Suppressor macrophage treated with lipopolysaccharide for 1 hour (primary cell): ENCODE measurements at regions not wholly inside any gene's neighbourhood (a gene's known extent, or its start where the extent isn't known, plus 50 kb on each side); places are given as distances from the start of the nearest gene placed in this dataset.

ENCODE experiments used
- DNase-seq, 3 donors: peaks; one replicate each; pipeline ENCODE4 v3.0.0-alpha.2; 2020 to 2022

GRCh38 chr6:166106076-166106686 is 61.5 kb downstream of the TBXT start:
- DNase-seq: peak; percentile 67 to 74 (median 73)

GRCh38 chr6:166105341-166106075 is 62.1 kb downstream of the TBXT start:
- peak in 1 of 3 donors; percentile 2 for DNase-seq

GRCh38 chr6:166104872-166105271 is 62.8 kb downstream of the TBXT start:
- DNase-seq: no peak

- no peak for DNase-seq
These were observed 63.5 kb downstream of the TBXT start for GRCh38 chr6:166104107-166104506.

- no peak for DNase-seq
These were observed 65.7 kb downstream of the TBXT start for GRCh38 chr6:166101819-166102419.

- peak; percentile 56 to 71 (median 64) for DNase-seq
These were observed 69.6 kb downstream of the TBXT start for GRCh38 chr6:166097914-166098522.

- DNase-seq: no peak
These were observed 79.8 kb downstream of the TBXT start for GRCh38 chr6:166087852-166088251.

GRCh38 chr6:166087246-166087645 is 80.4 kb downstream of the TBXT start:
- DNase-seq: no peak

- no peak for DNase-seq
These were observed 82.2 kb downstream of the TBXT start for GRCh38 chr6:166085500-166085899.

GRCh38 chr6:166084951-166085350 is 82.7 kb downstream of the TBXT start:
- DNase-seq: no peak

- no peak for DNase-seq
These were observed 87.8 kb downstream of the TBXT start for GRCh38 chr6:166079841-166080240.

GRCh38 chr6:166078294-166078693 is 89.4 kb downstream of the TBXT start:
- DNase-seq: no peak

- no peak for DNase-seq
These were observed 91.0 kb downstream of the TBXT start for GRCh38 chr6:166076625-166077024.

GRCh38 chr6:166075925-166076324 is 91.7 kb downstream of the TBXT start:
- no peak for DNase-seq

GRCh38 chr6:166075186-166075585 is 92.5 kb downstream of the TBXT start:
- DNase-seq: no peak

GRCh38 chr6:166073082-166073481 is 94.6 kb downstream of the TBXT start:
- no peak for DNase-seq

- DNase-seq: no peak
These were observed 98.9 kb downstream of the TBXT start for GRCh38 chr6:166068768-166069167.

- DNase-seq: no peak
These were observed 109.4 kb downstream of the TBXT start for GRCh38 chr6:166058064-166058739.

- DNase-seq: no peak
These were observed 110.2 kb downstream of the TBXT start for GRCh38 chr6:166057431-166057830.

GRCh38 chr6:166056637-166057036 is 111.0 kb downstream of the TBXT start:
- DNase-seq: no peak

- DNase-seq: no peak
These were observed 111.8 kb downstream of the TBXT start for GRCh38 chr6:166055801-166056200.

- no peak for DNase-seq
These were observed 114.8 kb downstream of the TBXT start for GRCh38 chr6:166052837-166053236.

- no peak for DNase-seq
These were observed 117.1 kb downstream of the TBXT start for GRCh38 chr6:166050559-166050958.
